KMS-11 (cell line): ENCODE measurements at regions not wholly inside any gene's neighbourhood (a gene's known extent, or its start where the extent isn't known, plus 50 kb on each side); places are given as distances from the start of the nearest gene placed in this dataset.

Experiments
- H2AFZ ChIP-seq: fragments of 200-600 bp; sonication (generic); 2 replicates; pipeline ENCODE4 v1.6.1; 2016; ENCODE audit warnings: antibody characterized with exemption, mixed run types, low read depth
- H3K27ac ChIP-seq: fragments of 200-600 bp; sonication (generic); 2 replicates; pipeline ENCODE4 v1.6.1; 2016; ENCODE audit warnings: mild to moderate bottlenecking, mixed run types
- H3K27me3 ChIP-seq: fragments of 200-600 bp; sonication (generic); 2 replicates; pipeline ENCODE4 v1.6.1; 2017; ENCODE audit warnings: mild to moderate bottlenecking, low read depth, mixed run types, moderate library complexity; ENCODE audit not compliant: insufficient read depth
- H3K36me3 ChIP-seq: fragments of 200-600 bp; sonication (generic); 2 replicates; pipeline ENCODE4 v1.6.1; 2017; ENCODE audit warnings: mild to moderate bottlenecking, mixed run types; ENCODE audit not compliant: insufficient read depth
- H3K4me1 ChIP-seq: fragments of 200-600 bp; sonication (generic); 2 replicates; pipeline ENCODE4 v1.6.1; 2016; ENCODE audit warnings: mild to moderate bottlenecking, low read depth, mixed run types; ENCODE audit not compliant: poor library complexity, severe bottlenecking
- H3K4me2 ChIP-seq: fragments of 200-600 bp; sonication (generic); 2 replicates; pipeline ENCODE4 v1.7.0; 2016; ENCODE audit warnings: mild to moderate bottlenecking, mixed run types
- H3K4me3 ChIP-seq: fragments of 200-600 bp; sonication (generic); IDR thresholded peaks from 2 replicates; pipeline ENCODE4 v1.6.1; 2017; ENCODE audit warnings: low read depth, low read length, mixed read lengths; ENCODE audit not compliant: insufficient read depth
- H3K79me2 ChIP-seq: fragments of 200-600 bp; sonication (generic); 2 replicates; pipeline ENCODE4 v1.6.1; 2016; ENCODE audit warnings: low read depth, mixed run types; ENCODE audit not compliant: insufficient read depth
- H3K9ac ChIP-seq: fragments of 200-600 bp; sonication (generic); 2 replicates; pipeline ENCODE4 v1.6.1; 2016; ENCODE audit warnings: mild to moderate bottlenecking, mixed run types
- H4K20me1 ChIP-seq: fragments of 200-600 bp; sonication (generic); 2 replicates; pipeline ENCODE4 v1.6.1; 2016; ENCODE audit warnings: mild to moderate bottlenecking, mixed run types; ENCODE audit not compliant: insufficient read depth
- CTCF ChIP-seq: fragments of 200-600 bp; sonication (generic); conservative IDR thresholded peaks from 2 replicates; pipeline ENCODE4 v1.6.1; 2017; ENCODE audit warnings: low read depth, mild to moderate bottlenecking, antibody characterized with exemption, low read length, moderate library complexity, mixed read lengths

DNA sequence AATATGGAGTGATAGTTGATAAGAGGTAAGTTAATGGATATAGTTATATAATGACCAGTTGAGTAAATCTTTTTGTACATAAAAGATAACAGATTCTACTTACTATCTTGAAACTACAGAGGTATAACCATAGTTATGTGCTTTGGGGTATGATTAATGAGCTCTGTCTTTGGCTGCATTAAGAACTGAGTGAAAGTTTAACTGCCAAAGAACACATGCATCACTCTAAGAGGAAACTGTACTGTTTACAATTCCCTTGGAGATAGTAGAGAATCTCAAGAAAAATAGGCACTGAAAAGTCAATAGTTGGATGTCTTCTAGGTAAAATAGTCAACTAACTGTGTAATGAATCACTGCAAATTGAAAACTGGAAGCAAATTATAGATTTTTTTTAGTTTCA, 1129.5 kb downstream of the EPHA7 start:
- no peaks in the 10 kb centered on the region for H3K36me3 ChIP-seq
- H3K9ac ChIP-seq: no peak overlapping the region
- no peak for TF ChIP-seq CTCF
- H4K20me1 ChIP-seq: no peaks in the 10 kb centered on the region
- H2AFZ ChIP-seq: no peak overlapping the region
- no peak overlapping the region for H3K27ac ChIP-seq
- H3K79me2 ChIP-seq: no peaks in the 10 kb centered on the region
- H3K4me1 ChIP-seq: no peaks in the 10 kb centered on the region
- H3K4me3 ChIP-seq: no peak overlapping the region
- no peak overlapping the region for H3K4me2 ChIP-seq
- H3K27me3 ChIP-seq: no peaks in the 10 kb centered on the region

DNA sequence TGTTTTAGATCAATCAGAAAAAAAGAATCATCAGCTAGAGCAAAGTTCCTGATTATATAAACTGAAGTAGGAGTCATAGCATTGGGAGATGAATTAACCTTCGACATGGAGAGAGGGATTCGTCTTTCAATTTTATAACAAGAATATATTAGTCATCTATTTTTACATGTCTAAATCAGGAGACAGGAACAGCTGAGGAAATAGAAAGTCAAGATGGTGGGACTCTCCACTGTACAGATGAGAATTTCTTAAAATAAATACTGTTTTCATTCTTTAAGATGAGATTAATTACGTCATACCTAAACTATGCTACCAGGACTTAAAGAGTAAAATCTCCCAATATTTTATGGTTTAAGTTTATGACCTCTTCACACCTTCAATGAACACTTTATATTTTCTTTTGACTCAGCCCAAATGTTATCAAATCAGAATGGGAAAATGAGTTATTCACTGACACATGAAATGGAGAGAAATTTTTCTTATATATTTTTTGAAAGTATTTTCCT, 1137.7 kb downstream of the EPHA7 start:
- Histone ChIP-seq H3K79me2 (no peaks in the 10 kb centered on the region), H3K4me1 (no peaks in the 10 kb centered on the region), H4K20me1 (no peaks in the 10 kb centered on the region), H3K27me3 (no peaks in the 10 kb centered on the region), H3K36me3 (no peaks in the 10 kb centered on the region), H3K4me2 (no peak overlapping the region), H3K4me3 (no peak overlapping the region), H3K27ac (no peak overlapping the region), H3K9ac (no peak overlapping the region), H2AFZ (no peak overlapping the region)
- TF ChIP-seq CTCF: no peak

DNA sequence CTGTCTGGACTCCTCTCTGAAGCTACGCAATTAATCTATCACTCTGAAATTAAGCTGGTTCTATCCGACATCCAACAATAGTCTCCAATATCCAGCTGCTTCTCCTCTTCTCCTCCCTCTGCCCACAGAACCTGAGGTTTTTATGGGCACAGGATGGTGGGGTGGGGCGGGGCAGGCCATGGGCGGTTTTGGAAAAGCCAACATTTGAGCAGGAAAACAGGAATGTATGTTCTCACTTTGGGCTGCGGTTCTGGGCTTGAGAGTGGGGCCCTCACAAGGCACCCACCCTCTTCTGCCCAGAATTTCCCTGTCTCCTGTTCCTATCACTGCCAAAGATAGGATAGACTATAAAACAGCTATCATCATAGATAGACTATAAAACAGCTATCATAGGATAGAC, 1144.2 kb downstream of the EPHA7 start:
- Histone ChIP-seq H3K79me2 (no peaks in the 10 kb centered on the region), H3K36me3 (no peaks in the 10 kb centered on the region), H3K4me2 (no peak overlapping the region), H2AFZ (no peak overlapping the region), H3K27me3 (no peaks in the 10 kb centered on the region), H3K9ac (no peak overlapping the region), H3K27ac (no peak overlapping the region), H3K4me3 (no peak overlapping the region), H4K20me1 (no peaks in the 10 kb centered on the region), H3K4me1 (no peaks in the 10 kb centered on the region)
- TF ChIP-seq CTCF: no peak

- Histone ChIP-seq H3K4me1 (no peaks in the 10 kb centered on the region), H3K36me3 (no peaks in the 10 kb centered on the region), H4K20me1 (no peaks in the 10 kb centered on the region)
Observed at GRCh38 chr6:92274588-92274987, 1144.8 kb downstream of the EPHA7 start.

More at GRCh38 chr6:92274588-92274987, 1144.8 kb downstream of the EPHA7 start:
- no peak for TF ChIP-seq CTCF
- no peaks in the 10 kb centered on the region for H3K27me3 ChIP-seq
- H3K79me2 ChIP-seq: no peaks in the 10 kb centered on the region
- no peak overlapping the region for H3K4me2 ChIP-seq
- H3K9ac ChIP-seq: no peak overlapping the region
- no peak overlapping the region for H2AFZ ChIP-seq
- no peak overlapping the region for H3K4me3 ChIP-seq
- no peak overlapping the region for H3K27ac ChIP-seq
